M059J (cell line): ENCODE measurements at regions not wholly inside any gene's neighbourhood (a gene's known extent, or its start where the extent isn't known, plus 50 kb on each side); places are given as distances from the start of the nearest gene placed in this dataset.
"Not testable (repeated sequence)": the region's sequence is repeated elsewhere in the genome, so short reads cannot be mapped to it uniquely, and the experiment has no call there.

Source experiments
- DNase-seq: peaks from one replicate; pipeline ENCODE4 v3.0.0-alpha.2; 2012; ENCODE audit warnings: low read depth

DNA sequence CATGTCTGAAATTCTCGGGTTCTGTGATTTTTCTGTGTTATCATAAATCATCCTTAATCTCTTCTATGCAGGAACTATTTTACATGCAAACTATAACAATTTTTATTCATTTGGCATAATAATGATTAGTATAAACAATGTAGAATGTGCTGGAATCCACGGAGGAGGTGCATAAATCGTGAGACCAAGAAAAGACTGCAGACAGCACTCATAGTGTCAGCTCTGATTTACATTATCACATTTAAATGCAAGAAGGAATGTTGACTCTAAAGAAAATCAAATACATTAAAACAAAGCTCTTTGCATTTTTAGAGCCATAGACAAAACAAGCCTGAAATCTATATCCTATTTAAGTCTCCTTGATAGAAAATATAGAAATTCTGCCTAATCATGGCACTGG, 501.7 kb upstream of the STXBP6 start:
- DNase-seq, result no peak

DNA sequence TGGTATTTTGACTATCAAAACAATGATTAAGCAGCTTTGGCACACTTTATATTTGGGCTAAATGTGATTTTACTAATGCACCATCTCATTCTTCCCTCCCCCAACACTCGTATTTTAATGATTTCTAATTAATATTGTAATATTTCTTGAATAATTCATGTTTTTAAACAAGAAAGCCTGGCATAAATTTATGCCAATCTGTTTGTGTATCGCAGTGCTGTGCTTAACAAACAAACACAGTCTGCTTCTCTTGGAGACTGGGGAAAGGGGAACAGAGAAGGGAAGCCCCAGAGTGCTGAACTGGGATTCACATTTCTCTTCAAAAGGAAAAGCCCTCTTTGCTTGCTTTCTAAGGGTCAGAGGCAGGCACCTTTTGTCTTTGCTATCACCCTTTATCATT, 496.9 kb upstream of the STXBP6 start:
- DNase-seq, result no peak

DNA sequence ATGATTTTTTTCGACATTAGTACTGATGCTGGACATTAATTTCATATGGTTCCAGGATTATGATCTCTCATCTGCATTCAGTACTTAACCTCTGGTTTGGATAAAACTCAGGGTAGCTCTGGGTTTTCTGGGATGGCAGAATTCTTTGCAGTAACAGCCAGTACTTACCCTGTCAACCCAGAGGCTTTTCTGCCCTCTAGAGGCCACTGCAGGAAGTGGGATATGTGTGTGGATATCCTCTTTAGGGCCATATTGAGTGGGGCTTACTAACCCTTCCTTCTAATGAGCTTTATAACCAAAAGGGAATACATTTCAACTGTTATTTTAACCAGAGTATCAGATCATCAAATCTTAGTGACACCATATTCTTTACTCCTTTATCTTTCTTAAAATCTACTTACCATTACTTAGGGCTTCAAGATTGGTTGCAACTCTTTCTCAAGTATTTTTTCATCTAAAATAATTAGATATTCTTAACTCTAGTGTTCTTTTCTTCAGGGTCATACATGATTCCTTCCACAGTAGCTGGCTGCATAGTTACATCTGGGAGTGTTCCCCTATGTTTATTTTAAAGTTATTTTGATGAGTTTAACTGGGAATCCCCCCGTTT, 488.0 kb upstream of the STXBP6 start:
- peak; percentile 2 for DNase-seq

DNA sequence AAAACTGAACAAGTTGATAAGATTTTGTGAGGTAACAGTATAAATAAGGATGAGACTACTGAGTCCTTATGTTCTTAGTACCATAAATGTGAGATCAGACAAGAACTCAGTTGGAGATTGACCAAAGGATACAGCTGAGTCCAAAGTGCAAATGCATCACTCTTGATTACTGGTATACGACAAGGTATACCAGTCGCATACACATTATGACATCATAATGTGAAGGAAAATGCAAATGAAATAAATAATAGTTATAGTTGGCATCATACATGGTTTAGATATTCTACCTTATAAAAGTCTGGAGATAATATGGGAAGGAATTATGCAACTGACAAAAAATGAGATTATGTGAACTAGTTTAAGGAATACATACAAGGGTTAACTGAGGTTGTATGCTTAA, 476.3 kb upstream of the STXBP6 start:
- no peak for DNase-seq

DNA sequence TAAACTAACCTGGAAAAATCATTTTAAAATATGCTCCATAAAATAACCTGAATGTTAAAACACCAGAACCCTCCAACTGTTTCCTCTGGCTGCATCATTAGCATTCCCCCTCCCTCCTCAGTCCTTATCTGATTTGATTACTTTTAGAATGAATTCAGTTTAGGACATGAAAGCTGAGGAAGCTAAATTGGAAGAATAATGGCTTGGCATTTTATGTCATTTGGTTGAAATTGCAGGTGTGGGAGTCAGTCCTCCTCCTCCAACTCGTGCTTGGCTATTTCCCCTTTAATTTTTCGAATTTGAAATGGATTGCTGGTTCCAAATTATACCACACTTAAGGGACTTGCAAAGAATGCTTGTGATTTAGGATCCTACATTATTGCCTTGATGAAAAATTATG, 473.0 kb upstream of the STXBP6 start:
- DNase-seq, result no peak

DNA sequence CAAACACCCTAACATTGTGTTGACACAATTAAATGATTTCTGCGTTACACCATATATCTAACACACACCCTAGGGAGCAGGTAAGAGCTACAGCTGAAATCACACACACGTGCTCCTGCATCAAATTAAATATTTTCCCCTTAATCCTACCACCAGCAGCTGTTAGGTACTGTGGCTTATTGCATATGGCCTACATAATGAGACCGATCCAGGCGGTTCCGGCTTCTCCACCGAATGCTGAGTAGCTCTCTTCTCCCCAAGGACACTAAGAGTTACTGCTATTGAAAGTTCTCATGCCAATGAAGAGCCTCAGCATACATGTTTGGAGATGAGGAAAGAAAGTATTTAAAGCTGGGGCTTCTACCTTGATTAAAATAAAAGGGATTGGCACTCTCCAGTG, 472.2 kb upstream of the STXBP6 start:
- DNase-seq, result no peak

DNA sequence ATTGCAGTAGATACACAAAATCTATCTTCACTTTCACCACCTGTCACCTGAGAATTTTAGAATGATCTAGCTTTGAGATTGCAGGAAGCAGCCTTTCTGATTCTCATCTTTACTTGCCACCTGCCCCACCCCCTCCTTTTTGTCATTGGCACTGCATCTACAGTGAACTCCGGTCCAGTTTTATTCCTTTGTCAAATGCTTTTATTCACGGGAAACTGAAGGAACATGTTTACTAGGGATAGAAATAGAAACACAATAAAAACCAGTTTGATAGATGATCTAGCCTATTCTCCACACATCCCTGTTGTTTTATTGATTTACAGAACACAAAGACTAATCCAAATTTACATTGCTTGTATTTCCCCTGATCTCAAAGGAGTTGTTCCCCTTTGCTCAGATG, 471.7 kb upstream of the STXBP6 start:
- DNase-seq, result no peak

DNA sequence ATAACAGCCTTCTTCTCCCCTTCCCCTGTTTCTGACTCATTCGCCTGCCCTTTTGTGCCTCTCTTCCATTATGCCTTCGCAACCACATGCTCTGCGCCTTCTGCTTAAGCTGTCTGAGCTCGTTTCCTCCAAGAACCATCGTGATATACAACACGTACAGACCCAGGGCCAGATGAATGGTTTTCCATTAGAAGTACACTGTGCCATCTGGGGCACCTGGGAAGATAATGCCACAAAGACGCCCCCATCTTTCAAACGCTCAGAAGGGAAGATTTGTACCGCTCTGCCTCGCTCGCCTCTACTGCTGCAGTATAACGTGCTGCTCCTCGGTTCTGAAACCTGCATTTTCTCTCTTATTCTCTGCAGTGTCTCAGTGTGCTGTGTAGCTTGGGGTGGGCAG, 470.9 kb upstream of the STXBP6 start:
- DNase-seq, result no peak

DNA sequence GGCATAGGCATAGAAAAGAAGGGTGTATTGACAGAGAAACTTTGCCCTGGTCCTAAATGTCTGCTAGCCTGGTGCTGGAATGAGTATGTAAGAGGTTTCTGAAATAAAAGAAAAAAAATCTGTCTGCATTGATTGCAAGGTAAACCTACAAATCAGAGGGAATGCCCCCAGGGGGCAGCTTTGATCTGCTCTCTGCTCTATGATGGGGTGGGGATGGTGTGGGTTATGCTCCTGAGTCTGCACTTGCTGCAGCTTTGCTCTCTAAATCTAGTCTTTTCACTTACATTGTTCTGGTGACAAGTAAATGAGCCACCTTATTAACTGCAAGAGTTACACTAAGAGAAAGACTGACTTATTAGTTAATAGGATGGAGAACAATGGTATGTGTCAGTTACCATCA, 468.4 kb upstream of the STXBP6 start:
- DNase-seq, result no peak

DNA sequence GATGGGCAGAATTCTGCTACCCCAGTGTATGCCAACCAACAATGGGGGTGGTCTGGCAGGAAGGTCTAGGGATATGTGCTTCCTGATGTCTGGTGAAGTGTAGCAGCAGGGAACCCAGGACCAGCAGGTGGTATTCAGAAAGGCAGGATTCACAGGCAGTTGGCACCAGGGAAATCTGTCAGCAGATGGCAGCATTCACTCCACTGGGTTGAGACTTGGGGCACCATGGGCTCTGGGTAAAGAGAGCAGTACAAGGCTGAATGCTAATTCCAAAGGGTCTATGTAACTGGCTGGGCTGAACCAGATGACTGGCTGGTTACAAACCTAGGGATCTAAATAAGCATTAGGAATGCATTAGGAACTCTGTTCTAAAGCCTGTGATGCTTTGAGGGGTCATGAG, 466.9 kb upstream of the STXBP6 start:
- DNase-seq, result no peak

DNA sequence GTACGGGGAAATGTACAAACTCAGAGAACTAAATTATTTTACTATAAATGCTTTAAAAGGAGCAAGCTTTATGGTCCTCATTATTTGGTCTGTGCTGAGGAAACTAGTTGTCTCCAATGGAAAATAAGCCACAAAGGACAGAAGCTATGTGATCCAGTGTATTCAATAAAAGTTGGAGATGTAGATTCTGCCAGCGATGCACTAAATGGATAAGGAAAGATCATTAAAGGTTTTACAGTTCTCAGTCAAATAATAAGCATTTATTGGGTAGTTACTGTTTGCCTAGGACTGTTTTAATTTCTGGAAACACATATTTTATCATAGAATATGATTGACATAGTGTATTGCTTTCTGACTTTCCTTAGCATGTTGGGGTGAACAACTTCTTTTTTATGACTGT, 458.9 kb upstream of the STXBP6 start:
- no peak for DNase-seq

DNA sequence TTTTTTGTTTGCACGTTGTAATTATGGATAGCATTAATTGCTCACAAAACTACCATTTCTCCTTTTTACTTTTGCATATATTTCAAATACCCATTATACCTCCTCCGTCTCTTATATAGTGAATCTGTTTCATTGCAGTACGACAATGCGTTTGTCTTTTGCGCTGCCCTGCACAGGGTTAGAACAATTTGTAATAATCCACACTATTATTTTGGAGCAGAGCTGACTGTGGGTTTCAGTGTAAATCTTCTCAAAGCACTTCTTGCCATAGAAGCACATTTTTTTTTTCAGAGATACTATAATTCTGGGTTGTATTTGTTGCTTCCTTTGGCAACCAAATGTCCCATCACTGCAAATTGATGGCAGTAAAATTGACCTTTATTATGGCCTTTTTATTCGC, 451.8 kb upstream of the STXBP6 start:
- no peak for DNase-seq

DNA sequence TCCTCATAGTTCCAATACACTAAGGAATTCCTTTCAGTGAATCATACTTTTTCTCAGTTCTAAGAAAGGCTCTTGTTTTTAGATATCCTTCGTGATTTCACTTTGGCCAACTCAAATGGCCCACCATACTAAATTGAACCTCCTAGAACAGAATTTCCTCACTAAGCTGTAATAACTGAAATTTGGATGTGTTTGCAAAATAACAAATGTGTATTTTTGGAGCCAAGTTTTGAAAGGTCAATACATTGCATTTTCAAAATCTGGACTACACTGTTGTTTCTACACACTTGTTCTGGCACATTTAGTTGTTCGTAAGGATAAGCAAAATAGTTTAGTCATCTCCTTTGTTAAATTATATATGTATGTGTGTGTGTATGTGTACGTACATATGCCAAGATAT, 439.0 kb upstream of the STXBP6 start:
- DNase-seq, result no peak

DNA sequence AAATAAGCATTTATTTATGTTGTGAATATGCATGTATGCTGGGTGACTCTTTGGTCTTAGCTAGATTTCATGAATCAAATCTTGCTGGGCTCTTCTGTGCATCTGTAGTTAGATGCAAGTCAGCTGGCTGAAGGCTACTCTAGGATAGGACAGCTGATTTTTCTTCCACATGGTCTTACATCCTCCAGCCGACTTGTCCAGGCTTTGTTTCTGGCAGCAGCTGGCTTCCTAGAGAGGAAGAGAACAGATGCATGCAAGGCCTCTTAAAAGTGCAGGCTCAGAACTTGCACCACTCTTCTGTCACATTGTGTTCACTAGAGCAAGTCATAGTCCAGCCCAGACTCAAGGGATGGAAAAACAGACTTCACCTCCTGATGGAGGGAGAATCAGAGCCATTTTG, 435.4 kb upstream of the STXBP6 start:
- no peak for DNase-seq

DNA sequence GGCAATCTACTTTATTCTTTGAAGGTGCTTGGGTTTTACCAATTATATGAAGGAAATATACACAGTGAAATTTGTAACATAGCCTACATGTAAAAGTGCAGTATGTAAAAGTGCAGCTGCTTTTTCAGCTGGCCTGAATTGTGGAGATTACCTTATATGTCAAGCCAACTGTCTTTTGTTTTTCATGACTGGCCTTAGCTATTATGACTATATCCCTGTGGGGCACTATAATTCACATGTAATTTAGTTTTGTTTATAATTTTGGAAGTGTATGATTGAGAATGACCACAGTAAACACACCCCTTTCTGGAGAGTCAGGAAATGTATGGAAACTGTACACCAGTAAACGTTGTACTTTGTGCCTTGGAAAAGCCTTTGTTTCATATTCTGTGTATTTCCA, 435.0 kb upstream of the STXBP6 start:
- DNase-seq, result no peak

DNA sequence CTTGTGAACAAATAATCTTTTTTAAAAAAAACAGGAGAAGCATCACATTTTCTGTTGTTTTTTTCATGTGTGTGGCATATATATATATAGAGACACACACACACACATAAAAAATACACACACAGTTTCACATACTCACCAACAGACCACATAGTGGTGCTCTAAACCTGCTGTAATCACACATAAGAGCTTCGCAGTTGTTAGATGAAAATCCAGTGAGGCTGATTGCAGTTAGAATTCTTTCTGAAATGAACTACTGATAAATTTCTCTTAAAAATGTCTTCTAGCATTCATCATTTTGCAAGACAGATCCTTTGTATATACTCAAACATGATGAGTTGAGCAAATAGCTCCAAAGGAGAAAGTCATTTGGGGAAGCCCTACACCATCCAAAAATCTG, 434.3 kb upstream of the STXBP6 start:
- DNase-seq, result no peak

DNA sequence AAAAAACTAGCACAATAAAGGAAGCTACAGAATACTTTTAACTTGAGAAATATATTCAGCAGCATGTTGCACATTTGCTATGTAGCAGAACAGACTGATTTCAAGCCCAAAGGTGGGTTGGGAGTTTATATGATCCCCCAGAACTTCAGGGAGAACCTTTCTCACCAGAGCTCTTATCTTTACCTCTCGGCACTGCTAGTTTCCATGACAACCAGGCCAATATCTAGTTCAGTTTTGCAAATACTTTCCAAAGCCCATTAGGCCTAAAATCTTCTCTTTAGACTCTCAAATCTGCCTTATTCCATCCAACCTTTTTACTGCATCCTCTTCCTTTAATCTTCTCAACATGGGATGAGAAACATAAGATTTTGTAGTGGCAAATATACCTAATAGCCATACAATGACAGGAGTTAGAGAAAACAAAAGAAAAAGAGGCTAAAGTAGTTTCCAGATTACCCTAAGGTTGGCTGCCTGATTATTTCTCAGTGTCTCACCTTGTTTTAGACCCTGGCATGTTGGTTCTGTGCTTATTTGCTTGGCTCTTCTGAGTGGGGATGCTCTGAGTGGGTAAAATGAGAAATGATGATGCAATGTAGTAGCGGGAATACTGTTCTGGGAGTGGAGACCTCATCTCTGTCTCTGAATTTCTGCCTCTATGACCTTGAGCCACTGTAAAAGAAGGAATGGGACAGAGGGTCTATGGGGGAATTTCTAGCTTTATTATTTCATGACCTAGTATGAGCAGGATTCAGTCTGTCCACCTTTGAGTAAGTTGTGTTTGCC, 427.6 kb upstream of the STXBP6 start:
- DNase-seq, result no peak

DNA sequence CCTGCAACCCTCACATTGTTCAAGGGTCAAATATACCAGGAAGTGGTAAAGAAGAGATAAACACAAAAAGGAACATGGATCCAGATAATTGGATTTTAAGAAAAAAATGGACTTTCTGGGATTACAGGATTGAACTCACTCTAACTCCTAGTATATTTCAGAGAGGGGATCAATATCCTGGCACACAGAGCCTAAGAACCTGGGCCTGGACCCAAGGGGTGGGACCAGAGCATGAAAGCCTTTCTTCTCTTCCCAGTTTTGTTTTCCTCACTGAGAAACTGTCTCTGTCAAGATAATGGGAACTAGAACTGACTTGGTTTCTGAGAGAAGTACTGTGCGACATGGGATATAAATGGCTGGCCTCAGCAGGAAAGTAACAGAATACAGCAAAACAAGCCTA, 422.8 kb upstream of the STXBP6 start:
- DNase-seq, result no peak

DNA sequence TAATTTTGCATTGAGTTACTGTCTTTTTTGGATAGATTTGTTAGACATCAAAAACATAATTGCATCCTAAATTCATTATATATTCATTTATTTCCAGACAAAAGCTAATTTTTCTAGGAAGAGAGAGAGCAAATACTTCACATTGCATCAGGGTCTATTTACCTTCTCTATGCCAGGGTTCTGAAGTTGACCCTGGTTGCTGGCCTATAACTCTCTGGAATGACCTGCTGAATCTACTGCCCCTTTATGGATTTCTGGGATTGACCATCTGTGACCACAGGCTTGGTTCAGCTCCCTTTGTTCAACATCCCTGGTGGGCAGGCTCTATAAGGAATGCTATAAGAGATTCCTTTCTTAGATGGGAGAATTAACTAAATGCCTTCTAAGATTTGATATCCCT, 414.8 kb upstream of the STXBP6 start:
- no peak for DNase-seq

DNA sequence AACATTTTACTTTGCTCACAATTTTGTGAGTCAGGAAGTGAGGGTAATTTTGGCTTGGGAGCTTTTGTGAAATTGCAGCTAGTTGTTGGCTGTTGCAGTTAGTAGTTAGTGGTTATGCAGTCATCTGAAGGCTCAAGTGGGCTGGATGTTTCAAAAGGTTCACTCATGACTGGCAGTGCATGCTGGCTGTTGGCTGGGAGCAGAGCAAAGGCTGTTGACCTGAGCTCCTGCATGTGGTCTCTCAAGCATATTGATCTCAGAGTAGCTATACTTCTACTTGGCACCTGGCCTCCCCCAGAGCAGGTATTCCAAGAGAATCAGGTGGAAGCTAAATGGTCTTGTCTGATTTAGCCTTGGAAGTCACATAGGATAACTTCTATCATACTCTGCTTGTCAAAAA, 414.1 kb upstream of the STXBP6 start:
- DNase-seq, result no peak

DNA sequence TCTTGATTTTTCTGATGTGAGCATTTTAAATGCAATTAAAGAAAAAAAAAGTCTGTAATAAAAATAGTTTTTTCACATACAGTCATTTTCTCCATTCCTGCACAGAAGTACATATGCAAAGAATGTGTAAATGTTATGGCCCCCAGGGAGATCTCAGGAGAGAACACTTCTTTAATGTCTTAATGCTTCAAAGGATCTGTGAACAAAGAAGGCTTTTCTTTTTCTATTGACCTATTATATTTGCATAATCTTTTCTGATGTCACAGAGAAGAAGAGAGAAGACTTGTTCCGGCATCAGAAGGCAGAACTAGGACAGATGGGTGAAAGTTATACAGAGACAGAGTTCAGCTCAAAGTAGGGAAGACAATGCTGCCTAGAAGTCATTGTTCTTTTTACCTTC, 413.5 kb upstream of the STXBP6 start:
- no peak for DNase-seq

DNA sequence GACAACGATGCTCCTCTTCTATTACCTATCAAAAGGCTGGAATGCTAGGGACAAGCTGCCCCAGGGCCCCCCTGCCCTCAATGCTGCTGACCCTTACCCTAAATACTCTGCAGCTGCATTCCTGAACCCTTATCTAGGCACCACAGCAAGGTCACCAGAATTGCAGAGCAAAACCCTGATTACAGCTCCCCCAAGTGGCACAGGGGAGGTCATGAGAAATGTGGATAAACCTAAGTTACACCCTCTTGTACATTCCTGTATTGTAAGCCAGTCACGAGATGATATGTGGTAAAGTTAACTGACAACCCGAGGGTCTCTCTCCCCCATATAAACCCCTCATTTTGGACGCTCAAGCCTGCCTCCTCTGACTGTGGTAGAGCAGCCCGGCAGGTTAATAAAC, 411.8 kb upstream of the STXBP6 start:
- DNase-seq, result no peak

DNA sequence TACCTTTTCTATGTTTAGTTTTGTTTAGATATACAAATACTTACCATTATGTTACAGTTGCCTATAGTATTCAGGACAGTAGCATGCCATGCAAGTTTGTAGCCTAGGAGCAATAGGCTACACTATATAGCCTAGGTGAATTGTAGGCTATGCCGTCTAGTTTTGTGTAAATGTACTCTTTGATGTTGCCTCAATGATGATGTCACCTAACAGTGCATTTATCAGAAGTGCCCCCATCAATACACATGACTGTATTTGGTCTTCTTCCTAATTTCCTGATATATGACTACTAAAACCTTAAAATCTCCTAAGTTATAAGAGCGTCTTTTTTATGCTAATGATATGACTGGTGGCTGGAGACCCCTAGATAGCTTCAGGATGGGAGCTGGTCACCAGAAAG, 394.4 kb upstream of the STXBP6 start:
- no peak for DNase-seq

DNA sequence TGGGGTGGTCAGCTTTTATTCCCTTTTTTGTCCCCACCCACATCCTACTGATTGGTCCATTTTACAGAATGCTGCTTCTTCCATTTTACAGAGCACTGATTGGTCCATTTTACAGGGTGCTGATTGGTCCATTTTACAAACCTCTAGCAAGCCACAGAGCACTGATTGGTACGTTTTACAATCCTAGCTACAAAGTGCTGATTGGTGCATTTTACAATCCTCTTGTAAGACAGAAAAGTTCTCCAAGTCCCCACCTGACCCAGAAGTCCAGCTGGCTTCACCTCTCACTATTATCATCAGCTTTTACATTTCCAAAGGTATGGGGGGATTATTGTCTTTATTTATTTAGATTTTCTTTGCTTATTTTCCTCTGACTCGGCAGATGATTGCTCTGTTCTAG, 390.4 kb upstream of the STXBP6 start:
- not testable (repeated sequence) for DNase-seq
